Activated CD8-positive, alpha-beta memory T cell treated with anti-CD3 and anti-CD28 coated beads, Interleukin-2, amount 50 U/mL, for 24 hours (primary cell): ENCODE measurements at regions not wholly inside any gene's neighbourhood (a gene's known extent, or its start where the extent isn't known, plus 50 kb on each side); places are given as distances from the start of the nearest gene placed in this dataset.

ENCODE experiments used
- DNase-seq: peaks from one replicate; pipeline ENCODE4 v3.0.0-alpha.2; 2020; ENCODE audit errors: extremely low read depth

- DNase-seq: no peak
Measured at GRCh38 chr7:21089653-21090052, 303.0 kb upstream of the SP8 start.

GRCh38 chr7:21092766-21093702 is 306.3 kb upstream of the SP8 start:
- DNase-seq: no peak

- DNase-seq: no peak
Measured at GRCh38 chr7:21094589-21094988, 307.9 kb upstream of the SP8 start.

DNA sequence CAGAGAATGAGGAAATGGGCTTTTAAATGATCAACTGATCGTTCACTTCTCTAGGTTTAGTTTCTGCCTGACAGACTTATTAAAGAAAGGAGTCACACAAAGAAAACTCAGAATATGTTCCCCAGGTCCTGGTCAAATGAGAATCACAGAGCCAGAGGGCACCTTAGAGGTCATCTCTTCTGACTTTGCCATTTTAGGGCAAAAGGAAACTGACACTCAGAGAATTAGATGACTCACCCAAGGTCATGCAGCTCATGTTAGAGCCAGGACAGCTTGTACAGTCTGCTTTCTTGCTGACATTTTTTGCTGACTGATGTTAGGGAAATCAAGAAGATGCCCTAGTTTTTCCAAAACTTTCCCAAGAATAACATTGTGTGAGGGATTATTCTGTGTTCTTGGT is 312.7 kb upstream of the SP8 start:
- DNase-seq: no peak

GRCh38 chr7:21099955-21100354 is 313.3 kb upstream of the SP8 start:
- DNase-seq: no peak

DNA sequence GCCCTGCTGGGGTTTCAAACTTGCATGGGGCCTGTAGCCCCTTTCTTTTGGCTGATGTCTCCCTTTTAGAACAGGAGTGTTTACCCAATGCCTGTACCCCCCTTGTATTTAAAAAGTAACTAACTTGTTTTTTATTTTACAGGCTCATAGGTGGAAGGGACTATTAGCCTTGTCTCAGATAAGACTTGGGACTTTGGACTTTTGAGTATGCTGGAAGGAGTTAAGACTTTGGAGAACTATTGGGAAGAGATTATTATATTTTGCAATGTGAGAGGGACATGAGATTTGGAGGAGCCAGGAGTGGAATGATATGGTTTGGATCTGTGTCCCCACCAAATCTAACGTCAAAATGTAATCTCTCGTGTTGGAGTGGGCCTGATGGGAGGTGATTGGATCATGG is 314.9 kb upstream of the SP8 start:
- no peak for DNase-seq

- DNase-seq: no peak
Measured at GRCh38 chr7:21103426-21104123, 316.9 kb upstream of the SP8 start.

GRCh38 chr7:21104124-21104500 is 317.4 kb upstream of the SP8 start:
- no peak for DNase-seq

- no peak for DNase-seq
Measured at GRCh38 chr7:21106296-21106732, 319.6 kb upstream of the SP8 start.

DNA sequence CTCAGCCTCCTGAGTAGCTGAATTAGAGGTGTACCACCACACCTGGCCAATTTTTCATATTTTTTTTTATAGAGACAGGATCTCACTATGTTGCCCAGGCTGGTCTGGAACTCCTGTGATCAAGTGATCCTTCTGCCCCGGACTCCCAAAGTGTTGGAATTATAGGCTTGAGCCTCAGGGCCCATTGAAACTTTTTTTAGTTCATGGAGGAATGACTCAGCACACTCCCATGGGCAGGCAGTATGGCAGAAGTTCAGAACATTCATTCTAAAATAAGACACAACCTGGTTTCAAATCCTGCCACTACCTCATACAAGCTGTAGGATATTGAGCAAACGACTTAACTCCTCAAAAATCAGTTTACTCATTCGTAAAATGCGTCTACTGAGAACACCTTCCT is 320.4 kb upstream of the SP8 start:
- DNase-seq: no peak

DNA sequence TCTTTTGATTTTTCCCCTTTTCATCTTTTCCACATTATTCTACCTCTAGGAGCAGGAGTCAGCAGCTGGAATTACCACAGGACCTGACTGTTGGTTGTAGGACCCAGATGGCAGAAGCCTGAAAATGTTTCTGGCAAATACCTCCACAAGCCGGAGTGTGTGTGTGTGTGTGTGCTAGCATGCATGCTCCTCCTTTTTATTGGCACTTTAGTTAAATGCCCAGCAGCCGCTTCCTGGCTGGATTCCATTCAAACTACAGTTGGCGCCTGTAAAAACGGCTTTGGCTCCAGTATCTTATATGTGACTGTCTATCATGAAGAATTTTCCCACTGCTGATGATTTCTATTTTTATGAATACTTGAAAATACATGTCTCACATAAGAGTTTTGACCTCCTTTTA is 319.7 kb upstream of the SP4 start:
- no peak for DNase-seq

DNA sequence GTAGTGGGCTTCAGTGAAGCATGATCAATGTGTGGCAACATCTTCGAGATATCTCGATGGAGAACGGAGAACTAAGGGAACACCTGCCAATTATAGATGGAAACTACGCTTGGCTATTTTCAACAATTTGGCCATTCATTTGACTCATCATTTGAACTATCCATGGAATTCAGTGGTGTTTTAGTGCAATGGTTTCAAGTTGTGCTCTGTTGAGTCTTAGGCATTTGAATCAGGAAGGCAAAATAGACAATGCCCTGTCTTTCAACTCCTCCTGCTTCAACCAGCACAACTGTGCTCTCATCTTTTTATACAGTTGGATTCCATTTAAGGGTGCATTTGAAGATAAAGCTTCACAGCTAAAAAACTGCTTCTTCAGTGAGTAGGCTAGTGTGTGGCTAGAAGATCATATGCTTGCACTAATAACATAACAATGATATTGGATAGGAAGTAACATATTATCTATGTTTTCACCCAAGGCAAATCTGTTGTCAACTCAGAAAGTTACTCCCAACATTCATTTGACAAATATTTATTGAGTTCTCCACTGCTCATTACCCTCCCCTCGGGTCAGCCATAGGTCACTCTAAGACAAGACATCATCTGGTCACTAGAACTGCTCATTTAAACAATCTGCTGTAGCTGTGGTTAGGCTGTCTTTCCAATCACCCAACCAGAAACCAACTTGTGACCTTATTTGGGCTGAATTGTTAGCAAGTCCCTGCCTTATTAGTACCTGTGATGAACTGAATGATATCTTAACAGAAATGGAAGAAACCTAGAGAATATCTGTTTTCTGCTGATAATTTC is 314.1 kb upstream of the SP4 start:
- DNase-seq: no peak

GRCh38 chr7:21123586-21123985 is 304.3 kb upstream of the SP4 start:
- DNase-seq: no peak

GRCh38 chr7:21125297-21125696 is 302.6 kb upstream of the SP4 start:
- no peak for DNase-seq

GRCh38 chr7:21128062-21128817 is 299.6 kb upstream of the SP4 start:
- no peak for DNase-seq

- DNase-seq: no peak
Measured at GRCh38 chr7:21131897-21132296, 296.0 kb upstream of the SP4 start.

GRCh38 chr7:21134631-21135030 is 293.3 kb upstream of the SP4 start:
- DNase-seq: no peak

DNA sequence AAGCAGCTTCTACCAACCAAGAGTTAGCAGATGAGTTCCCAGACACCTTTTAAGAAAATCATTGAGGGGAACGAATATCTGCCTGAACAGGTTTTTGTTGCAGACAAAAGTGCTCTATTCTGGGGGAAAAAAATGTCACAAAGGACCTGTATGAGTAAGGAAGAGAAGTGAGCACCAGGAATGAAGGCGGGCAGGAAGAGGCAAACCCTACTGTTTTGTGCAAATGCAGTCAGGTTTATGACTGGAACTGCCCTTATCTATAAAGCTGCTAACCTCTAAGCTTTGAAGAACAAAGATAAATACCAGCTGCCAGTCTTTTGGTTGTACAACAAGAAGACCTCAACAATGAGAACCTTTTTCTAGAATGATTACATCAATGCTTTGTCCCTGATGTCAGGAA is 292.4 kb upstream of the SP4 start:
- DNase-seq: no peak

GRCh38 chr7:21137640-21138039 is 290.2 kb upstream of the SP4 start:
- DNase-seq: no peak

- no peak for DNase-seq
Measured at GRCh38 chr7:21140622-21141021, 287.3 kb upstream of the SP4 start.

GRCh38 chr7:21141476-21141875 is 286.4 kb upstream of the SP4 start:
- no peak for DNase-seq

- no peak for DNase-seq
Measured at GRCh38 chr7:21142081-21142480, 285.8 kb upstream of the SP4 start.
